Transverse colon (tissue), 4 donors: ENCODE measurements at regions not wholly inside any gene's neighbourhood (a gene's known extent, or its start where the extent isn't known, plus 50 kb on each side); places are given as distances from the start of the nearest gene placed in this dataset.
A peak's percentile ranks its signal among the peaks of the same experiment; 100 is the strongest.

Experiments
- DNase-seq: peaks from one replicate; pipeline ENCODE4 v3.0.0-alpha.2; 2019
- H3K27ac ChIP-seq, 4 donors: fragments of 200-600 bp; sonication (generic); 2 replicates each; pipeline ENCODE4 v1.5.1; 2016 to 2018; ENCODE audit warnings: inconsistent platforms in 4 of 4
- H3K27me3 ChIP-seq: fragments of 200-600 bp; sonication (generic); 2 replicates; pipeline ENCODE4 v1.5.1; 2017; ENCODE audit warnings: inconsistent platforms
- H3K36me3 ChIP-seq, 4 donors: fragments of 200-600 bp; sonication (generic); 2 replicates each; pipeline ENCODE4 v1.5.1; 2017 to 2019; ENCODE audit warnings: inconsistent platforms in 4 of 4
- H3K4me1 ChIP-seq, 4 donors: fragments of 200-600 bp; sonication (generic); 2 replicates each; pipeline ENCODE4 v1.5.1; 2017 to 2020; ENCODE audit warnings: inconsistent platforms in 4 of 4
- H3K4me3 ChIP-seq, 4 donors: fragments of 200-600 bp; sonication (generic); 1 replicate in 1 of 4; 2 replicates in 3 of 4; pipeline versions ENCODE4 v1.5.1 to v1.6.1; 2017 to 2019; ENCODE audit warnings: inconsistent platforms in 4 of 4
- H3K9me3 ChIP-seq, 2 donors: fragments of 200-600 bp; sonication (generic); 2 replicates each; pipeline ENCODE4 v1.5.1; 2017 to 2019; ENCODE audit warnings: inconsistent platforms in 2 of 2
- CTCF ChIP-seq, 5 experiments: fragments of 200-600 bp in 3 of 5; fragments of 450-650 bp in 2 of 5; sonication (generic) in 3 of 5; IDR thresholded peaks; 1 replicate in 2 of 5; 2 replicates in 3 of 5; pipeline ENCODE4 v1.5.1; 2016 to 2017; ENCODE audit warnings: antibody characterized with exemption in 5 of 5, inconsistent platforms in 3 of 5, mild to moderate bottlenecking in 2 of 5, moderate library complexity in 1 of 5
- EP300 ChIP-seq: sonication (generic); formaldehyde crosslinking; IDR thresholded peaks from one replicate; pipeline ENCODE4 v1.6.1; 2017; ENCODE audit warnings: antibody characterized with exemption, low read depth
- POLR2A ChIP-seq: fragments of 450-650 bp; IDR thresholded peaks from one replicate; pipeline ENCODE4 v1.6.1; 2016; ENCODE audit warnings: antibody characterized with exemption, mild to moderate bottlenecking, moderate library complexity
- POLR2AphosphoS5 ChIP-seq, 3 donors: sonication (generic); formaldehyde crosslinking; IDR thresholded peaks; one replicate each; pipeline ENCODE4 v1.6.1; 2016; ENCODE audit warnings: antibody characterized with exemption in 3 of 3
- whole genome bisulfite sequencing, 2 donors: methylation state at CpG; one replicate each; pipeline ENCODE4 v1.1.5; 2018; ENCODE audit warnings: low coverage in 1 of 2; 5-methylcytosine and 5-hydroxymethylcytosine counted together
- in situ Hi-C, 4 donors: fragments of 200-750 bp; cut with MboI; loops; one replicate each; pipeline versions ENCODE4 v1.15.0 to v1.15.1; 2017; ENCODE audit warnings: low sequenced_read_pairs in 3 of 4, low pct_ligation_motif_present in 1 of 4, low pct_unique_long_range_greater_than_20kb in 1 of 4
- intact Hi-C: fragments of 100-400 bp; cut with DNase I; formaldehyde crosslinking; loops from one replicate; pipeline ENCODE4 v1.15.1; 2023; ENCODE audit warnings: low total_unique reads

- Histone ChIP-seq H3K27me3 (no peaks in the 10 kb centered on the region), H3K27ac (no peak overlapping the region), H3K36me3 (no peaks in the 10 kb centered on the region), H3K4me3 (no peak overlapping the region), H3K9me3 (peaks cover 0 to 5% of the 10 kb centered on the region in 2 donors), H3K4me1 (no peaks in the 10 kb centered on the region)
- in situ Hi-C loops (no loop called here), intact Hi-C loops (no loop called here)
- TF ChIP-seq POLR2A (no peak), CTCF (IDR thresholded peaks at IDR 0.05) (no peak), EP300 (no peak), POLR2AphosphoS5 (IDR thresholded peaks at IDR 0.05) (no peak)
- 53% methylated on average over 7 of the region's 7 CpGs; no CpG with 5 or more reads in 1 of the 2 donors for whole genome bisulfite sequencing, 2 donors
- peak; percentile 27 for DNase-seq
Measured at GRCh38 chr10:80996615-80997193, 459.0 kb downstream of the SH2D4B start.

GRCh38 chr10:81000781-81001180 lies 463.1 kb downstream of the SH2D4B start:
- no peak overlapping the region for H3K4me3 ChIP-seq
- no peaks in the 10 kb centered on the region for H3K36me3 ChIP-seq
- no peaks in the 10 kb centered on the region for H3K4me1 ChIP-seq
- no peaks in the 10 kb centered on the region for H3K27me3 ChIP-seq
- no peak for TF ChIP-seq POLR2A
- no peak for TF ChIP-seq CTCF (IDR thresholded peaks at IDR 0.05)
- TF ChIP-seq POLR2AphosphoS5 (IDR thresholded peaks at IDR 0.05): no peak
- TF ChIP-seq EP300: no peak
- no peak overlapping the region for H3K27ac ChIP-seq
- DNase-seq: no peak
- intact Hi-C loops: no loop called here
- H3K9me3 ChIP-seq: no peaks in the 10 kb centered on the region
- in situ Hi-C loops: no loop called here
- WGBS, 2 donors: 80 to 88% methylated on average over 1 of the region's 1 CpG

- H3K4me3 ChIP-seq: no peak overlapping the region
- H3K9me3 ChIP-seq: no peaks in the 10 kb centered on the region
- in situ Hi-C loops (no loop called here), intact Hi-C loops (no loop called here)
- H3K27ac ChIP-seq: no peak overlapping the region
- 80 to 83% methylated on average over 1 to 4 of the region's 4 CpGs for WGBS, 2 donors
- no peaks in the 10 kb centered on the region for H3K4me1 ChIP-seq
- no peak for DNase-seq
- no peak for TF ChIP-seq EP300
- H3K36me3 ChIP-seq: no peaks in the 10 kb centered on the region
- H3K27me3 ChIP-seq: no peaks in the 10 kb centered on the region
Measured at GRCh38 chr10:81002382-81002781, 464.7 kb downstream of the SH2D4B start.

- in situ Hi-C loops: no loop called here
- TF ChIP-seq POLR2AphosphoS5 (IDR thresholded peaks at IDR 0.05): no peak
- intact Hi-C loops: no loop called here
Measured at GRCh38 chr10:81007872-81008271, 470.2 kb downstream of the SH2D4B start.

GRCh38 chr10:81008726-81009125 lies 471.0 kb downstream of the SH2D4B start:
- H3K27ac ChIP-seq: no peak overlapping the region
- DNase-seq: no peak
- no peaks in the 10 kb centered on the region for H3K9me3 ChIP-seq
- H3K27me3 ChIP-seq: no peaks in the 10 kb centered on the region
- no peak for TF ChIP-seq POLR2A
- TF ChIP-seq CTCF (IDR thresholded peaks at IDR 0.05): no peak
- TF ChIP-seq POLR2AphosphoS5 (IDR thresholded peaks at IDR 0.05): no peak
- TF ChIP-seq EP300: no peak
- no peaks in the 10 kb centered on the region for H3K4me1 ChIP-seq
- 54 to 63% methylated on average over 3 of the region's 3 CpGs for WGBS, 2 donors
- no peaks in the 10 kb centered on the region for H3K36me3 ChIP-seq
- in situ Hi-C loops (no loop called here), intact Hi-C loops (no loop called here)
- no peak overlapping the region for H3K4me3 ChIP-seq

More at GRCh38 chr10:81007872-81008271, 470.2 kb downstream of the SH2D4B start:
- 40 to 77% methylated on average over 1 of the region's 1 CpG for WGBS, 2 donors
- H3K36me3 ChIP-seq: no peaks in the 10 kb centered on the region
- no peak for DNase-seq
- H3K27ac ChIP-seq: no peak overlapping the region
- no peaks in the 10 kb centered on the region for H3K4me1 ChIP-seq
- no peaks in the 10 kb centered on the region for H3K9me3 ChIP-seq
- no peaks in the 10 kb centered on the region for H3K27me3 ChIP-seq
- H3K4me3 ChIP-seq: no peak overlapping the region
